ENCODE measurements at regions not wholly inside any gene's neighbourhood (a gene's known extent, or its start where the extent isn't known, plus 50 kb on each side); places are given as distances from the start of the nearest gene placed in this dataset.

- no peak overlapping the region for H3K4me3 ChIP-seq (ENCODE audit: low read depth, low read length)
- no peak for TF ChIP-seq CTCF (IDR thresholded peaks at IDR 0.05; ENCODE audit: insufficient read depth, low read depth, low read length, missing control alignments)
- DNase-seq (ENCODE audit: low read depth): no peak
Observed at GRCh38 chrX:3191796-3192195, 150.5 kb downstream of the ARSF start.

GRCh38 chrX:3191201-3191600 lies 149.9 kb downstream of the ARSF start:
- DNase-seq (ENCODE audit: low read depth): no peak
- no peak for TF ChIP-seq CTCF (IDR thresholded peaks at IDR 0.05; ENCODE audit: insufficient read depth, low read depth, low read length, missing control alignments)
- H3K4me3 ChIP-seq (ENCODE audit: low read depth, low read length): no peak overlapping the region

- H3K4me3 ChIP-seq (ENCODE audit: low read depth, low read length): no peak overlapping the region
- DNase-seq (ENCODE audit: low read depth): no peak
- TF ChIP-seq CTCF (IDR thresholded peaks at IDR 0.05; ENCODE audit: insufficient read depth, low read depth, low read length, missing control alignments): no peak
Observed at GRCh38 chrX:3184176-3184930, 143.1 kb downstream of the ARSF start.

GRCh38 chrX:3181846-3182245 lies 140.6 kb downstream of the ARSF start:
- no peak overlapping the region for H3K4me3 ChIP-seq (ENCODE audit: low read depth, low read length)
- TF ChIP-seq CTCF (IDR thresholded peaks at IDR 0.05; ENCODE audit: insufficient read depth, low read depth, low read length, missing control alignments): no peak
- DNase-seq (ENCODE audit: low read depth): no peak

GRCh38 chrX:3178329-3178728 lies 137.1 kb downstream of the ARSF start:
- TF ChIP-seq CTCF (IDR thresholded peaks at IDR 0.05; ENCODE audit: insufficient read depth, low read depth, low read length, missing control alignments): no peak
- DNase-seq (ENCODE audit: low read depth): no peak
- no peak overlapping the region for H3K4me3 ChIP-seq (ENCODE audit: low read depth, low read length)

GRCh38 chrX:3177851-3178250 lies 136.6 kb downstream of the ARSF start:
- no peak for DNase-seq (ENCODE audit: low read depth)
- no peak for TF ChIP-seq CTCF (IDR thresholded peaks at IDR 0.05; ENCODE audit: insufficient read depth, low read depth, low read length, missing control alignments)
- H3K4me3 ChIP-seq (ENCODE audit: low read depth, low read length): no peak overlapping the region

GRCh38 chrX:3176439-3176820 lies 135.2 kb downstream of the ARSF start:
- DNase-seq (ENCODE audit: low read depth): no peak
- no peak overlapping the region for H3K4me3 ChIP-seq (ENCODE audit: low read depth, low read length)

More at GRCh38 chrX:3176439-3176820, 135.2 kb downstream of the ARSF start:
- no peak for TF ChIP-seq CTCF (IDR thresholded peaks at IDR 0.05; ENCODE audit: insufficient read depth, low read depth, low read length, missing control alignments)

Data from GM12865 (cell line).